Fibroblast of skin of right biceps (primary cell): ENCODE measurements at regions not wholly inside any gene's neighbourhood (a gene's known extent, or its start where the extent isn't known, plus 50 kb on each side); places are given as distances from the start of the nearest gene placed in this dataset.
A peak's percentile ranks its signal among the peaks of the same experiment; 100 is the strongest.

Source experiments
- DNase-seq: peaks from one replicate; pipeline ENCODE4 v3.0.0-alpha.2; 2013

GRCh38 chr9:15113288-15113687 is 193.7 kb downstream of the TTC39B start:
- DNase-seq: no peak

- no peak for DNase-seq
Observed at GRCh38 chr9:15111071-15111470, 195.9 kb downstream of the TTC39B start.

- peak; percentile 22 for DNase-seq
Observed at GRCh38 chr9:15104826-15105420, 194.7 kb upstream of the FREM1 start.

GRCh38 chr9:15103290-15103689 is 193.1 kb upstream of the FREM1 start:
- DNase-seq: no peak

- DNase-seq: peak; percentile 52
Observed at GRCh38 chr9:15101095-15101494, 190.9 kb upstream of the FREM1 start.

- DNase-seq: no peak
Observed at GRCh38 chr9:15100571-15100970, 190.3 kb upstream of the FREM1 start.

GRCh38 chr9:15096972-15097371 is 186.7 kb upstream of the FREM1 start:
- DNase-seq: no peak

- peak; percentile 81 for DNase-seq
Observed at GRCh38 chr9:15086778-15087324, 176.6 kb upstream of the FREM1 start.

GRCh38 chr9:15086156-15086763 is 176.0 kb upstream of the FREM1 start:
- DNase-seq: no peak

GRCh38 chr9:15081021-15081753 is 171.0 kb upstream of the FREM1 start:
- DNase-seq: no peak

- DNase-seq: no peak
Observed at GRCh38 chr9:15080401-15080800, 170.2 kb upstream of the FREM1 start.

GRCh38 chr9:15079989-15080388 is 169.8 kb upstream of the FREM1 start:
- no peak for DNase-seq

GRCh38 chr9:15077946-15078729 is 167.9 kb upstream of the FREM1 start:
- DNase-seq: no peak

GRCh38 chr9:15073620-15074019 is 163.4 kb upstream of the FREM1 start:
- no peak for DNase-seq

GRCh38 chr9:15070716-15071115 is 160.5 kb upstream of the FREM1 start:
- no peak for DNase-seq

- no peak for DNase-seq
Observed at GRCh38 chr9:15069106-15069505, 158.9 kb upstream of the FREM1 start.

- no peak for DNase-seq
Observed at GRCh38 chr9:15068261-15068660, 158.0 kb upstream of the FREM1 start.

GRCh38 chr9:15059003-15059402 is 148.8 kb upstream of the FREM1 start:
- no peak for DNase-seq

- no peak for DNase-seq
Observed at GRCh38 chr9:15058236-15058635, 148.0 kb upstream of the FREM1 start.

GRCh38 chr9:15055284-15055683 is 145.1 kb upstream of the FREM1 start:
- DNase-seq: peak; percentile 1

- DNase-seq: no peak
Observed at GRCh38 chr9:15048772-15049171, 138.5 kb upstream of the FREM1 start.

- DNase-seq: no peak
Observed at GRCh38 chr9:15047028-15047551, 136.9 kb upstream of the FREM1 start.

- DNase-seq: no peak
Observed at GRCh38 chr9:15033316-15033715, 123.1 kb upstream of the FREM1 start.
